Neural crest cell (in vitro differentiated cells): ENCODE measurements at regions not wholly inside any gene's neighbourhood (a gene's known extent, or its start where the extent isn't known, plus 50 kb on each side); places are given as distances from the start of the nearest gene placed in this dataset.

Experiments used
- DNase-seq: peaks from one replicate; pipeline ENCODE4 v3.0.0; 2021; ENCODE audit warnings: low read depth, mixed read lengths, low spot score
- H3K27ac Mint-ChIP-seq: one replicate; pipeline ENCODE4 v1.8.0; 2021; ENCODE audit warnings: mild to moderate bottlenecking, mixed read lengths; ENCODE audit not compliant: unreplicated experiment
- H3K27me3 Mint-ChIP-seq: 2 replicates; pipeline ENCODE4 v1.8.0; 2021; ENCODE audit warnings: low read depth, mild to moderate bottlenecking, mixed read lengths
- H3K36me3 Mint-ChIP-seq: 2 replicates; pipeline ENCODE4 v1.8.0; 2021; ENCODE audit warnings: low read depth, mild to moderate bottlenecking, mixed read lengths
- H3K4me1 Mint-ChIP-seq: 2 replicates; pipeline ENCODE4 v1.8.0; 2021; ENCODE audit warnings: mixed read lengths
- H3K4me3 Mint-ChIP-seq: one replicate; pipeline ENCODE4 v1.8.0; 2021; ENCODE audit warnings: mild to moderate bottlenecking, mixed read lengths
- H3K9me3 Mint-ChIP-seq: 2 replicates; pipeline ENCODE4 v1.8.0; 2021; ENCODE audit warnings: mixed read lengths
- CTCF ChIP-seq: fragments of 200-600 bp; sonication (generic); conservative IDR thresholded peaks from 2 replicates; pipeline ENCODE4 v1.5.0; 2021; ENCODE audit warnings: antibody characterized with exemption, mild to moderate bottlenecking

DNA sequence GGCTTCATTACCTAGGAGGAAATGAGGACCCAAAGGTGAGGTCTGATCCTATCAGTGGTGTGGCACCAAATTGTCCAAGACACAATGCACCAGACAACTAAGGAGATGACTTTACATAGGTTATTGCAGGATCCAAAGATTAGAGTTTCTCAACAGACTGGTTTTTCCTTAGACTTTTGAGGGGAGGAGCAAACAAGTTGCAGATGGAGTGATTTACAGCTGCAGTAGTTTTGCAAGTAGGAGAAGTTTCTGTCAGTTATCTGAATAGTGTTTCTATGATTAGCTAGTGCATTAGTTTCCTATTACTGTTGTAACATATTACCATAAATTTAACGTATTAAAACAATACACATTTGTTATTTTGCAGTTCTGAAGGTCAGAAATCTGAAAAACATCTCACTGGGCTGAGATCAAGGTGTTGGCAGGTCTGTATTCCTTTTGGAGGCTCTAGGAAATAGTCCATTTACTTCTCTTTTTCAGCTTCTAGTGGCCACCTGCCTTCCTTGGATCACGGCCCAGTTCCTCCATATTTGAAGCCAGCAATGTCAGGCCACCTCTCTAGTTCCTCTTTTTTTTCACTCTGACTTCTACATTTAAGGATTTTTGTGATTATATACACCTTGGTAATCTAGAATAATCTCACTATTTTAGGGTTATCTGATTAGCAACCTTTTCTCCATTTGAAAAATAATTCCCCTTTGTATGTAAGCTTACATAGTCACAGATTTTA, 994.9 kb downstream of the REEP3 start:
- H3K9me3 Mint-ChIP-seq = peaks cover 3% of the 10 kb centered on the region
- H3K27ac Mint-ChIP-seq = no peak overlapping the region
- no peak overlapping the region for H3K4me3 Mint-ChIP-seq

DNA sequence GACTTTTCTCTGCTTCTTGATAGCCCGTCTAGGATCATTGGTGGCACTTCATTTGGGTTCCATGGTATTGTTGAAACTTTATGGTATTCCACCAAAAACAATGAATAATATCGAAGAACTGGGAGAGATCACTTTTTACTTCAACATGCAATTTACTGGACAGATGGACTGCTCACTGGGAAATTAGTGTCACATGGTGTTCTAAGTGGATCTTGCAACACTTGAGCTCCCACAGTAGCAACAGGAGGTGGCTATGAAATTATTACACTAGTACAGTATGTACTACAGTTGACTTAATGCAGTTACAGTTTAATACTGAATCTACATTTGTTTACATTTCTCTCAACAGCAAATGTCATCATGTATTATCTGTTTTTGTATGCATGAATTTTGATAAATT, 997.3 kb downstream of the REEP3 start:
- Mint-ChIP-seq H3K36me3 (no peaks in the 10 kb centered on the region), H3K4me1 (no peaks in the 10 kb centered on the region), H3K4me3 (no peak overlapping the region), H3K27me3 (no peaks in the 10 kb centered on the region), H3K27ac (no peak overlapping the region), H3K9me3 (peaks cover 3% of the 10 kb centered on the region)
- DNase-seq = no peak
- no peak for TF ChIP-seq CTCF

More for the DNA sequence above, 994.9 kb downstream of the REEP3 start:
- H3K36me3 Mint-ChIP-seq = no peaks in the 10 kb centered on the region
- TF ChIP-seq CTCF = no peak
- no peaks in the 10 kb centered on the region for H3K27me3 Mint-ChIP-seq
- H3K4me1 Mint-ChIP-seq = no peaks in the 10 kb centered on the region
- no peak for DNase-seq

- H3K27ac Mint-ChIP-seq = no peak overlapping the region
- DNase-seq = no peak
- no peaks in the 10 kb centered on the region for H3K4me1 Mint-ChIP-seq
- H3K36me3 Mint-ChIP-seq = no peaks in the 10 kb centered on the region
- peaks cover 3% of the 10 kb centered on the region for H3K9me3 Mint-ChIP-seq
- no peak for TF ChIP-seq CTCF
- no peaks in the 10 kb centered on the region for H3K27me3 Mint-ChIP-seq
- no peak overlapping the region for H3K4me3 Mint-ChIP-seq
These were observed 998.2 kb downstream of the REEP3 start for GRCh38 chr10:64519427-64519826.

- no peak overlapping the region for H3K27ac Mint-ChIP-seq
- H3K9me3 Mint-ChIP-seq = peaks cover 3% of the 10 kb centered on the region
- H3K4me1 Mint-ChIP-seq = no peaks in the 10 kb centered on the region
- no peaks in the 10 kb centered on the region for H3K27me3 Mint-ChIP-seq
- no peak for TF ChIP-seq CTCF
- no peaks in the 10 kb centered on the region for H3K36me3 Mint-ChIP-seq
- DNase-seq = no peak
- no peak overlapping the region for H3K4me3 Mint-ChIP-seq
These were observed 998.6 kb downstream of the REEP3 start for GRCh38 chr10:64519831-64520230.

- no peaks in the 10 kb centered on the region for H3K9me3 Mint-ChIP-seq
- no peak for TF ChIP-seq CTCF
- no peaks in the 10 kb centered on the region for H3K4me1 Mint-ChIP-seq
- DNase-seq = no peak
- no peaks in the 10 kb centered on the region for H3K27me3 Mint-ChIP-seq
- no peak overlapping the region for H3K27ac Mint-ChIP-seq
- H3K4me3 Mint-ChIP-seq = no peak overlapping the region
- H3K36me3 Mint-ChIP-seq = no peaks in the 10 kb centered on the region
These were observed 1002.0 kb downstream of the REEP3 start for GRCh38 chr10:64523065-64523759.
